Endothelial cell (in vitro differentiated cells): ENCODE measurements at regions not wholly inside any gene's neighbourhood (a gene's known extent, or its start where the extent isn't known, plus 50 kb on each side); places are given as distances from the start of the nearest gene placed in this dataset.

Experiments used
- DNase-seq: peaks from one replicate; pipeline ENCODE4 v3.0.0; 2021; ENCODE audit warnings: low spot score
- H3K27ac Mint-ChIP-seq: one replicate; pipeline ENCODE4 v1.8.0; 2021; ENCODE audit warnings: mixed read lengths, inconsistent platforms; ENCODE audit not compliant: unreplicated experiment
- H3K27me3 Mint-ChIP-seq: one replicate; pipeline ENCODE4 v1.8.0; 2021; ENCODE audit warnings: mild to moderate bottlenecking, moderate library complexity, mixed read lengths, inconsistent platforms; ENCODE audit not compliant: unreplicated experiment
- H3K36me3 Mint-ChIP-seq: one replicate; pipeline ENCODE4 v1.8.0; 2021; ENCODE audit warnings: mild to moderate bottlenecking, low read depth, mixed read lengths, inconsistent platforms; ENCODE audit not compliant: unreplicated experiment
- H3K4me1 Mint-ChIP-seq: one replicate; pipeline ENCODE4 v1.8.0; 2021; ENCODE audit warnings: mild to moderate bottlenecking, mixed read lengths, inconsistent platforms; ENCODE audit not compliant: unreplicated experiment
- H3K4me3 Mint-ChIP-seq: one replicate; pipeline ENCODE4 v1.8.0; 2021; ENCODE audit warnings: mild to moderate bottlenecking, mixed read lengths, inconsistent platforms; ENCODE audit not compliant: unreplicated experiment
- H3K9me3 Mint-ChIP-seq: one replicate; pipeline ENCODE4 v1.8.0; 2021; ENCODE audit warnings: mixed read lengths, inconsistent platforms; ENCODE audit not compliant: unreplicated experiment
- TF ChIP-seq, protein P1 (sequence below): fragments of 200-600 bp; sonication (generic); IDR thresholded peaks from one replicate; pipeline ENCODE4 v1.5.0; 2021; ENCODE audit warnings: antibody characterized with exemption; ENCODE audit not compliant: unreplicated experiment

DNA sequence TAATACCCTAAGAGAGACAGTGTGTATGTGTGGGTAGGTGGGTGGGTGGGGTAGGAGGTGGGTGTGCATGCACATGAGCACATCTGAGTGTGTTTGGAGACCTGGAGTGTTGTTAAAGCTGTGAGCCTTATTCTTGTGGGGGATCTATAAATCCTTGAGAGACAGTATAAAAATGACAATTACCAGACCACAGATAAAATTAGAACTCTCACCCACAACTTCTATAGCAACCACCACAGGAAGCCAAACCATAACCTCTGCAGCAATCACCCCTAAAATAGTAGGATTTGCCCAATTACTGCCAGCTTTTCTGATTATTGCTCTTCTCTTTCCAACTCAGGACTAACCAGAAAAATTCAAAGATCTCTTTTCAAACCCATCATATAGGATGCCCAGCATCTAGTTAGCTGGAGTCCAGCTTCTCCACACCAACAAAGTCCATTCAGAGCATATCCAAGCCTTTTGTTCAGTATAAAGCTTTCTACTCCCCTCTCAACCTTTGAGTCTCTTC lies 93.4 kb upstream of the SLITRK1 start:
- Mint-ChIP-seq H3K4me1 (no peaks in the 10 kb centered on the region), H3K27me3 (no peaks in the 10 kb centered on the region), H3K36me3 (no peaks in the 10 kb centered on the region), H3K27ac (no peak overlapping the region), H3K4me3 (no peak overlapping the region), H3K9me3 (no peaks in the 10 kb centered on the region)
- no peak for DNase-seq
- TF ChIP-seq, protein P1, sequence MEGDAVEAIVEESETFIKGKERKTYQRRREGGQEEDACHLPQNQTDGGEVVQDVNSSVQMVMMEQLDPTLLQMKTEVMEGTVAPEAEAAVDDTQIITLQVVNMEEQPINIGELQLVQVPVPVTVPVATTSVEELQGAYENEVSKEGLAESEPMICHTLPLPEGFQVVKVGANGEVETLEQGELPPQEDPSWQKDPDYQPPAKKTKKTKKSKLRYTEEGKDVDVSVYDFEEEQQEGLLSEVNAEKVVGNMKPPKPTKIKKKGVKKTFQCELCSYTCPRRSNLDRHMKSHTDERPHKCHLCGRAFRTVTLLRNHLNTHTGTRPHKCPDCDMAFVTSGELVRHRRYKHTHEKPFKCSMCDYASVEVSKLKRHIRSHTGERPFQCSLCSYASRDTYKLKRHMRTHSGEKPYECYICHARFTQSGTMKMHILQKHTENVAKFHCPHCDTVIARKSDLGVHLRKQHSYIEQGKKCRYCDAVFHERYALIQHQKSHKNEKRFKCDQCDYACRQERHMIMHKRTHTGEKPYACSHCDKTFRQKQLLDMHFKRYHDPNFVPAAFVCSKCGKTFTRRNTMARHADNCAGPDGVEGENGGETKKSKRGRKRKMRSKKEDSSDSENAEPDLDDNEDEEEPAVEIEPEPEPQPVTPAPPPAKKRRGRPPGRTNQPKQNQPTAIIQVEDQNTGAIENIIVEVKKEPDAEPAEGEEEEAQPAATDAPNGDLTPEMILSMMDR: no peak

DNA sequence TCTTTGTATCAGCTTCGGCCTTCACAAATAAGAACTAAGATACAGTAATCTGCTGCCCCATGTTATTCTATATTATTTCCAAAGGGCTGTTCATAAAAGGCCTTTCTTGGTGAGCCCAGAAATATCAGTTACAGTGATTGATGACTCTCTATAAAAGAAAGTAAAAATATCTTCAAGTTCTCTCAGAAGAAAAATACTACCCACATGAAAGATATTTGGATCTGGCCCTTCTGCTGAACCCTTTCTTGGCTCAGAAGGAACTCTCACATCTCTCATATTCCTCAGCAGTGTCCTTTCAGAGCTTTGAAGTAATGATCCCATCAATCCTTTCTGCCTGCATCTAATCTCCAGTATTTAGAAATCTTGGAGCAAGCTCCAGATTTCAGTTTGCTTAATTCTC lies 76.3 kb upstream of the SLITRK1 start:
- H3K27ac Mint-ChIP-seq: no peak overlapping the region
- no peaks in the 10 kb centered on the region for H3K36me3 Mint-ChIP-seq
- H3K4me1 Mint-ChIP-seq: no peaks in the 10 kb centered on the region
- TF ChIP-seq, protein P1: no peak
- no peak overlapping the region for H3K4me3 Mint-ChIP-seq
- no peaks in the 10 kb centered on the region for H3K9me3 Mint-ChIP-seq
- no peaks in the 10 kb centered on the region for H3K27me3 Mint-ChIP-seq
- no peak for DNase-seq

DNA sequence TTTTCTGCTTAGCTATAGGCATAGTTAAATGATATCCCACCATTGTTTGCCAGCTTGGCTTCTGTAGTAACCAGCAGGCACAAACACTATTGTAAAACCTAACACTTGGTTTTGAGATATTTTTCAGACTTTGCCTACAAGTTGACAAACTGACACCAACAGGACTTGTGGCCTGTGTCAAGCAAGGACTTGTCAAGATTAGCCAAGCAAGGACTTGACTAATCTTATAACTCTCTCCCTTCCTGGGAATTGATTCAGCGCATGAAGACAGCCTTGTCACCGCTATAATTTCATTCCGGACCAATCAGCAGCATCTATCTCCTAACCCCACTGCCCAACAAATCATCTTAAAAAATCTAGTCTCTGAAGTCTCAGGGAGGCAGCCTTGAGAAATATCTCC lies 72.7 kb upstream of the SLITRK1 start:
- TF ChIP-seq, protein P1: no peak
- H3K9me3 Mint-ChIP-seq: no peaks in the 10 kb centered on the region
- no peak overlapping the region for H3K27ac Mint-ChIP-seq
- H3K36me3 Mint-ChIP-seq: no peaks in the 10 kb centered on the region
- H3K4me1 Mint-ChIP-seq: no peaks in the 10 kb centered on the region
- no peak overlapping the region for H3K4me3 Mint-ChIP-seq
- DNase-seq: no peak
- H3K27me3 Mint-ChIP-seq: no peaks in the 10 kb centered on the region

DNA sequence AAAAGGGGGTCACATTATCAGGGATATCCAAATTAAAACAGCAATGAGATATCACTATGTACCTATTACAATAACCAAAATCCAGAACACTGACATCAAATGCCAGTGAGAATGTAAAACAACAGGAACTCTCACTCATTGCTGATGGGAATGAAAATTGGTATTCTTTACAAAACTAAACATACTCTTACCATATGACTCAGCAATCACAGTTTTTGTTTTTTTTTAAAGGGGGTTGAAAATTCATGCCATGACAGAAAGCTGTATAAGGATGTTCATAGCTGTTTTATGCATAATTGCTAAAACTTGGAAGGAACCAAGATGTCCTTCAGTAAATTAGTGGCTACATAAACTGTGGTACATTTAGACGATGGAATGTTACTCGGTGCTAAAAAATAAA lies 71.6 kb upstream of the SLITRK1 start:
- DNase-seq: no peak
- TF ChIP-seq, protein P1: no peak
- no peaks in the 10 kb centered on the region for H3K4me1 Mint-ChIP-seq
- H3K4me3 Mint-ChIP-seq: no peak overlapping the region
- no peaks in the 10 kb centered on the region for H3K27me3 Mint-ChIP-seq
- H3K36me3 Mint-ChIP-seq: no peaks in the 10 kb centered on the region
- H3K9me3 Mint-ChIP-seq: no peaks in the 10 kb centered on the region
- no peak overlapping the region for H3K27ac Mint-ChIP-seq

DNA sequence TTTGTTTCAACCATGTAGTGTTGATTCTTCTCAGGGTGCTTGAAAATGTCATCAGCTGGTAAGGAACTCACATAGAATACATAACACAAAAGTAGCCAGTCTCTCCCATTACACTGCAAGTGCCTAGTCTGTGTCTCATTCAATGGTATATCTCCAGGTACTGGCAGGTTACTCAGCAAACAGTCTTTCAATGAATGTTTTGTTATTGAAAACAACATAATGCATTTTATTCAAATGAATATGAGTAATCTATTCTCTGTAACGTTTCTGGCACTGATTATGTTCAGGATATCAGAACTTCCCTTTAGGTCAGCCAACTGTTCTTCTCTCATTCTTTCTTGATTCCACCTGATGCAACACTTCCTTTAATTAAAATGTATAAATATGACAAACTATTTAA lies 68.0 kb upstream of the SLITRK1 start:
- Mint-ChIP-seq H3K27me3 (no peaks in the 10 kb centered on the region), H3K27ac (no peak overlapping the region), H3K4me3 (no peak overlapping the region), H3K9me3 (no peaks in the 10 kb centered on the region), H3K4me1 (no peaks in the 10 kb centered on the region), H3K36me3 (no peaks in the 10 kb centered on the region)
- DNase-seq: no peak
- TF ChIP-seq, protein P1: no peak
